AG20443 (cell line): ENCODE measurements at regions not wholly inside any gene's neighbourhood (a gene's known extent, or its start where the extent isn't known, plus 50 kb on each side); places are given as distances from the start of the nearest gene placed in this dataset.

Experiments used
- DNase-seq: peaks from one replicate; pipeline ENCODE4 v3.0.0; 2012; ENCODE audit warnings: low spot score, mixed read lengths

- DNase-seq: no peak
Observed at GRCh38 chr7:118573085-118573484, 348.6 kb downstream of the ANKRD7 start.

DNA sequence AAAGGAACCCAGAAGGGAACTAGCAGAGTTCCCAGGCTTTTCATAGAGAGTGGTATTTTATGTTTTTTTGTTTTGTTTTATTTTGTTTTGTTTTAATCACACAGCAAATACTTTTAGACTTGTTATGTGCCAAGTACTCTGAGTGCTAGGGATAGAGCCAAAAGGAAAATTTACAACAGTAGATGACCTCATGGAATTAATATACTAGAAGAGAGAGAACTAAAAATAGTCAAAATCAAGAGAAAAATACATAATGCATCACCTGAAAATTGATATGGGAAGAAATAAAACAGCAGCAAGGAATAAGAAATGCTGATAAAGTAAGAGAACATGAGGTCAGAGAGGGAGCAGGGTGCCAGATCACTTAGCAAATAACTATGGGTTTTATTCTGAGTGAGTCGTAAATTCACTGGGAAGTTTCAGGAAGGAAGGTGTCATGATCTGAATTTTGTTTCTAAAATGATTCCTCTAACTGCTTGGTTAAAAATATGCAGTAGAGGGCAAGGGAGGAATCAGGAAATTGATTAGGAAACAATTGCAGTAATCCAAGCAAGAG lies 351.0 kb downstream of the ANKRD7 start:
- DNase-seq: no peak

DNA sequence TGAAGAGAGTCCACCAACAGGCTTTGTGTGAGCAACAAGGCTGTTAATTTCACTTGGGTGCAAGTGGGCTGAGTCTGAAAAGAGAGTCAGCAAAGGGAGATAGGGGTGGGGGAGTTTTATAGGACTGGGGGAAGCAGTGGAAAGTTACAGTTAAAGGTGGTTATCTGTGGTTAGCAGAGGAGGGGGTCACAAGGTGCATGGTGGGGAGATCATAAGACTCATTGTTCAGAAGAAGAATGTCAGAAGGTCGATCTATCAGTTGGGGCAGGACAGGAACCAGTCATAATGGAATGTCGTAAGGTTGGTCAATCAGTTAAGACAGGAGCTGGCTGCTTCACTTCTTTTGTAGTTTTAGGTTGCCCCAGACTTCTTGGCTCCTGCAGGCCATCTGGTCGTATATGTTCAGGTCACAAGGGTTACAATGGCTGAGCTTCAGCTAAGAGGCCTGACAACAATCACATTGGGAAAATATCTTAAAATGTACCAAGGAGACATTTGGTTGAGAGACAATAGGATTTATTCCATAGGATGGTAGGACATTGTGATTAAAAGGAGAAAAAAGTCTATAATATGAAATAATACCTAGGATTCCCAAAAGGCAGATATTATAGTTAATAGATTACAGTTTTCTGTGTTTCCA lies 356.4 kb downstream of the ANKRD7 start:
- no peak for DNase-seq

- no peak for DNase-seq
Observed at GRCh38 chr7:118583641-118584040, 359.1 kb downstream of the ANKRD7 start.

GRCh38 chr7:118586248-118586647 lies 361.7 kb downstream of the ANKRD7 start:
- no peak for DNase-seq

GRCh38 chr7:118590107-118590506 lies 365.6 kb downstream of the ANKRD7 start:
- DNase-seq: no peak

GRCh38 chr7:118602090-118602489 lies 377.6 kb downstream of the ANKRD7 start:
- no peak for DNase-seq

DNA sequence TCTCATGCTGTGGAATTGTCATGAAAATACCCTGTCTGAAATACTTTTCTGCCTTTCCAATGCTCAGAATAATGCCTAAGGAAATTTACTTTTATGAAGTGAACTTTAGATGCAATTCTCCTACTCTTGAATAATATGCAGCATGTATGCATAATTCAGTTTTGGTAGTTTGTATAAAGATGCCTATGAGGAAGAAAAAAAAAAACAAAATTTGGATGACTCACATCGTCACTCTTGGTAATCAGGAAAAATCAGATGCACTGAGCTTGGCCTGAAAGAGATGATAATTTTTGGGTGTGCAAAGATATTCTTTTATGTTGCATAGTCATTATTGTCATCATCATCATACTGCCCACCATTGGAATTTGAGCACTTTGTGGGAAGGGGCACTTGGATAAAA lies 382.1 kb downstream of the ANKRD7 start:
- DNase-seq: no peak

- DNase-seq: no peak
Observed at GRCh38 chr7:118609207-118609606, 384.7 kb downstream of the ANKRD7 start.

DNA sequence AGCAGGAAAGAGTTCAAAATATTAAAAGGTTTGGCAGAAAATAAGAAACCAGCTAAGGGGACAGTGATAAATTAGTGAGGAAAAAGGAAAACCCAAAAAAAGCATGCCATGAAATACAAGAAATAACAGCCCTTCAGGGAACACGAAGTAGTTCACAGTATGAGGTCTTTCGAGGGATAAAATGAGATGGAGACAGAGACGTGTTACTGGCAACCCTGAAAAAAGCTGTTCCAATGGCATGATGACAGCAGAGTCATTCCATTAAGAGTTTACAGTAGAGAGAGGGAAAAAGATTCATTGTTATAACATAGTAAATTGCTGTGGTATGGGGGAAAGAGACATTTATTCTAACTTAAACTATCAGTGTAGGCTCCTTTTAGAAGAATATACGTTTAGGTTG lies 391.2 kb downstream of the ANKRD7 start:
- no peak for DNase-seq

- DNase-seq: no peak
Observed at GRCh38 chr7:118621810-118622360, 397.4 kb downstream of the ANKRD7 start.

DNA sequence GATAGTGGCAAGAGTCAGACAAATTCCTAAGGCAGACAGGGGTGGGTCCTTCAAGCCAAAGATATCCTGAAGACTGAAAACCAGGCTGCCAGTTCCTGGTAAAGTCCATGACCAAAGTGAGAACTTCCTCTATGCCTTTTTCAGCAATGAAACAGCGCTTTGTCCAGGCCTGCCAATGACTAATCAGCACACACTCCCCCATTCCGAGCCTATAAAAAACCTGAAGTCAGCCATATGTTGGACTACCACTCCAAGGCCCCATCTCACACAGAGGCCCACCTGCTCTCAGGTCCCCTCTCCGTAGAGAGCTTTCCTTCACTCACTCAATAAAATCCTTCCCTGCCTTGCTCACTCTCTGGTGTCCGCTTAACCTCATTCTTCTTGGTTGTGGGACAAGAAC lies 402.2 kb downstream of the ANKRD7 start:
- DNase-seq: no peak

GRCh38 chr7:118627467-118627866 lies 403.0 kb downstream of the ANKRD7 start:
- DNase-seq: no peak

DNA sequence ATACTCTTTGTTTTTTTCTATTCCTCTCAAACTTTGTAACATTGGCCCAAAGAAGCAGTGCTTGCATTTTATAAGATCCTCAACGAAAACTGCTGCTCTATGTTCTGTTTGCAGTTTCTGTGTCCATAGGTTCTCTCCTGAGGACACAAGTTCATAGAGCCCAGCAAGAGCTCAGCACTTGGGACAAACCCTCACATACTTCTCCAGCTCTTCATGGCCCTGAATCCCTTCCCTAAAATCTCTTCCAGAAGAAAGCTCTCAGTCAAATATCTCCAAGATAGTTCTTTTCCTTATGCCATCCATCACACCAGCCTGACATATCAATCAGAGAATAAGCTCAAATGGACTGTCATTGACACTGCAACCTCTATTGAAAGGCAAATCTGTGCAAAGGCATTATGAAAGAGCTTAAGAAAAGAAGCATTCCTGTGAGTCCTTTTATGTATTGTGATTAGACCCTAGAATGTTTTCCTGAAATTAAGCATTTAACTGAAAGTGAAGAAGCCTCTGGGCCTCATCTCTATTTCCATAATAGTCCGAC lies 405.5 kb downstream of the ANKRD7 start:
- DNase-seq: no peak

DNA sequence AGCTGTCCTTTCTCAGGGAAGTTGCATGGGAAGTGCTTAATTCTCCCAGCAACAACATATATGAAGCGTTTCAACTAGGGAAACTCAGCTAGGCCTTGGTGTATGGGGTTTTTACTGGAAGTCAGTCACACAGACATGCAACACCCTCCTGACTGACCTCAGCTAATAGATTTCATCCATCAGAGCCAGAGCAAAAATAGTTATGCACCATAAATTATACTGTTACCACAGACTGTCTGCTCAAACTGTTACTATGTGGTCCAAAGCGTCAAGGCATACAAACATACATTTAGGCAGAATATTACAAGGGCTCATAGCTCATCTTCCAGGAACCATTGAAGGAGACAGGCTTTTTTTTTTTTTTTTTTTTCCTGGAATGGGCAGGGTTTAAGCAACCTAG lies 417.9 kb downstream of the ANKRD7 start:
- DNase-seq: no peak

DNA sequence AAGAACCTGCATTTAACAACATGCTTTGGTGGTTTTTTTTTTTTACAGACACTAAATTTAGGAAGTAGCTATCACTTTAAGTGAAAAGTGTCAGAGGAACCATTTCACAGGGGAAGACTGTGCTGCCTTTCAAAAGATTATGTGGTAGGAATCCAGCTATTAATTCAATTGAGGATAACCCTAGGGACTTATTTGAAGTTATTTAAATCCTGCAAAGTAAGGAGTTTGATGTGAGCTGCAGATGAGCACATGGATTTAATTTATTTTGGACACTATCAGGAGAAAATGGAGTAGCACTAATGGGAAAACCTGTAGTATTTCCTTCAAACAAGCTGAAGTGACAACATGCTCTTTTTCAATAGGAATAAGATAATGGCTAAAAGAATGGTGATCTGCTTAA lies 419.8 kb downstream of the ANKRD7 start:
- no peak for DNase-seq

GRCh38 chr7:118648002-118648401 lies 423.5 kb downstream of the ANKRD7 start:
- DNase-seq: no peak

DNA sequence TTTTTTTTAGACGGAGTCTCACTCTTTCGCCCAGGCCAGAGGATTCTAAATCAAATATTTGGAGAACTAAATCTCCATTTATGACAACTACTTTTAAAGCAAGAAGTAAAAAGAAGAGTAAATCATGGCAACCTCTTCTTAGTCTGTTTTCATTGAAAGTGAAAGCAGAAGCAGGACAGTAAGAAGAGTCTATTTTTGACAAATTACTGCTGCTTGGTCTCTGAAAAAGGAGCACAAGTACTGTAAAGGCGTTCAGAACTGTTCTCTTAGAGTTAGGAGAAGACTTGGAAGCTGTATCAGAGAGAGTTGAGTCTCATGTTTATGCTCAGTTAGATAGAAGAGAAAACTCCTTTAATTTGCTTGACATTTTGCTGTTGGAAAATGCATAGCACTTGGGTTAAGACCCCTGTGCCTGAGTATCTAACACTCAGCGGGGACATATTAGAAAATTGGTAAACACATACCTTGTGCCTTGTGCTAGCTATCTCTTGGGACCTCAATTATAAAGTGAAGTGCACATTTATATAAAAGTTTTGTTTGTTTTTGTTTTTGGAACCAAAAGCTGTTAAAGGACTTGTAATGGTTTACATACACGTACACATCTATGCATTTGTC lies 433.0 kb downstream of the ANKRD7 start:
- DNase-seq: no peak

GRCh38 chr7:118662266-118662665 lies 437.8 kb downstream of the ANKRD7 start:
- DNase-seq: no peak

DNA sequence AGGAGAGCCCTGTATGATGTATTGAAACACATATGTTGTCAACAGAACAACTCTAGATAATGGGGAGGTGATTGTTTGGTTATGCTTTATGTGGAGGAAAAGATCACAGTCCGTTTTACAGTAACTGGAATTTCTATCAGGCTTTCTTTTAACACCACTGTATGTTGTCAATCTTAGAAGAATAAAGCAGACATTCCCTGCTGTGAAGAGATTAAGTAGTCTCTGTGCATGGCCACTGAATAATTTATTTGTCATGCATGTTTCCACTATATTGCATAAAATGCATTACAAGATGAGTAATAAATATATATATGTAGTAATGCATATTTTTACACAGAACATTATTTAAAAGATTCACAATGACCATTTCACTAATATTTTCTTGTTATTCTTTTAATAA lies 440.0 kb downstream of the ANKRD7 start:
- no peak for DNase-seq

GRCh38 chr7:118671149-118671548 lies 446.6 kb downstream of the ANKRD7 start:
- DNase-seq: no peak

- DNase-seq: no peak
Observed at GRCh38 chr7:118684796-118685195, 460.3 kb downstream of the ANKRD7 start.

GRCh38 chr7:118689403-118689802 lies 464.9 kb downstream of the ANKRD7 start:
- no peak for DNase-seq
